ENCODE measurements at regions not wholly inside any gene's neighbourhood (a gene's known extent, or its start where the extent isn't known, plus 50 kb on each side); places are given as distances from the start of the nearest gene placed in this dataset.
"Not testable (repeated sequence)": the region's sequence is repeated elsewhere in the genome, so short reads cannot be mapped to it uniquely, and the experiment has no call there.

GRCh38 chr15:53126144-53126543 is 336.0 kb upstream of the ONECUT1 start:
- no peaks in the 10 kb centered on the region for H4K20me1 ChIP-seq (ENCODE audit: low read depth)
- no peak overlapping the region for H2AFZ ChIP-seq (replicated peaks)
- peaks cover 17% of the 10 kb centered on the region for H3F3A ChIP-seq (ENCODE audit: low read depth)
- no peaks in the 10 kb centered on the region for H3K9me3 ChIP-seq (ENCODE audit: low read depth)
- H3K4me3 ChIP-seq: no peak overlapping the region
- TF ChIP-seq CTCF (IDR thresholded peaks at IDR 0.05) (no peak), EZH2phosphoT487 (IDR thresholded peaks at IDR 0.05) (no peak), EZH2 (IDR thresholded peaks at IDR 0.05) (no peak)
- H3K36me3 ChIP-seq: no peaks in the 10 kb centered on the region
- H3K4me2 ChIP-seq: no peak overlapping the region
- Mint-ChIP-seq H3K4me1 (peaks cover 20% of the 10 kb centered on the region), H3K9me3 (no peaks in the 10 kb centered on the region), H3K27me3 (ENCODE audit: insufficient read depth, low read depth) (no peaks in the 10 kb centered on the region), H3K36me3 (no peaks in the 10 kb centered on the region), H3K4me3 (no peak overlapping the region), H3K27ac (no peak overlapping the region)
- no peak overlapping the region for H3K27ac ChIP-seq
- H3K27me3 ChIP-seq: no peaks in the 10 kb centered on the region
- H3K79me2 ChIP-seq (ENCODE audit: low read depth): no peaks in the 10 kb centered on the region
- DNase-seq (ENCODE audit: low spot score): no peak
- H3K9ac ChIP-seq: no peak overlapping the region
- H3K4me1 ChIP-seq: peaks cover 12% of the 10 kb centered on the region

DNA sequence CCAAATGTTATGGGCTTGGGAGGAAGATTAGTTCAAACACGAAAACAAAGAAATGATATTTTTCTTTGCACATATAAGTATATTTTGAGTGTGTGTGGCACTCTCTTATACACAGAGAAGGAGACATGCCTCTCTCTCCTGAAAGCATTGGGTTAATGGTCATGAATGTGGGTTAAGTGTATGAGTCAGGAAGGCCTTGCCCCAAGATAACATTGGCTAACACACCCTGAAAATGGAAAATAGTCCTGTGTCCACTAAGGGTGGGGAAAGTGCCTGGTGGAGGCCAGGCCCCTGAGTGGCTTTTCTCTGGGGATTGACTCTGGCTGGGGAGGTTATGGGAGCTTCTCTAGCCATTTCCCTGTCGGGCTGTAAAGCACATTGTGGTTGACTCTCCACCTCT is 332.7 kb upstream of the ONECUT1 start:
- Histone ChIP-seq H3K9ac (no peak overlapping the region), H3K4me3 (no peak overlapping the region), H3K27me3 (no peaks in the 10 kb centered on the region), H3K4me2 (no peak overlapping the region), H3K79me2 (ENCODE audit: low read depth) (no peaks in the 10 kb centered on the region), H4K20me1 (ENCODE audit: low read depth) (no peaks in the 10 kb centered on the region), H3K4me1 (no peaks in the 10 kb centered on the region), H3K9me3 (ENCODE audit: low read depth) (no peaks in the 10 kb centered on the region), H3K27ac (no peak overlapping the region), H3K36me3 (no peaks in the 10 kb centered on the region), H3F3A (ENCODE audit: low read depth) (peaks cover 2% of the 10 kb centered on the region), H2AFZ (replicated peaks) (no peak overlapping the region)
- Mint-ChIP-seq H3K9me3 (no peaks in the 10 kb centered on the region), H3K27ac (no peak overlapping the region), H3K4me1 (no peaks in the 10 kb centered on the region), H3K27me3 (ENCODE audit: insufficient read depth, low read depth) (no peaks in the 10 kb centered on the region), H3K4me3 (no peak overlapping the region), H3K36me3 (no peaks in the 10 kb centered on the region)
- no peak for DNase-seq (ENCODE audit: low spot score)
- no peak for TF ChIP-seq EZH2phosphoT487 (IDR thresholded peaks at IDR 0.05)
- TF ChIP-seq CTCF (IDR thresholded peaks at IDR 0.05): no peak
- no peak for TF ChIP-seq EZH2 (IDR thresholded peaks at IDR 0.05)

DNA sequence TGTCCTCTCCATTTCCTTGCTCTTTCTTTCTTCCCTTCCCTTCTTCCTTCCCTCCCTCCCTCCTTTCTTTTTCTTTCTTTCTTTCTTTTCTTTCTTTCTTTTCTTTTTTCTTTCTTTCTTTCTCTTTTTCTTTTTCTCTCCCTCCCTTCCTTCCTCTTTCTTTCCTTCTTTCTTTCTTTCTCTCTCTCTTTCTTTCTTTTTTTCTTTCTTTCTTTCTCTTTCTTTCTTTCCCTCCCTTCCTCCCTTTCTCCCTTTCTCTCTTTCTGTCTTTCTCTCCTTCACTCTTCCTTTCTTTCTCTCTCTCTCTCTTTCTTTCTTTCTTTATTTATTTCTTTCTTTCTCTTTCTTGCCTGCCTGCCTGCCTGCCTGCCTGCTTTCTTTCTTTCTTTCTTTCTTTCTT is 326.8 kb upstream of the ONECUT1 start:
- H3K27me3 ChIP-seq; H3K4me3 ChIP-seq; H3F3A ChIP-seq (ENCODE audit: low read depth); H3K4me1 ChIP-seq; H3K27ac ChIP-seq; DNase-seq (ENCODE audit: low spot score); H3K27me3 Mint-ChIP-seq (ENCODE audit: insufficient read depth, low read depth); H3K4me2 ChIP-seq; H3K79me2 ChIP-seq (ENCODE audit: low read depth); H3K36me3 Mint-ChIP-seq; H2AFZ ChIP-seq (replicated peaks); H3K4me3 Mint-ChIP-seq; H4K20me1 ChIP-seq (ENCODE audit: low read depth); H3K9ac ChIP-seq; H3K27ac Mint-ChIP-seq; H3K9me3 Mint-ChIP-seq; H3K9me3 ChIP-seq (ENCODE audit: low read depth); H3K4me1 Mint-ChIP-seq; H3K36me3 ChIP-seq: not testable (repeated sequence)

DNA sequence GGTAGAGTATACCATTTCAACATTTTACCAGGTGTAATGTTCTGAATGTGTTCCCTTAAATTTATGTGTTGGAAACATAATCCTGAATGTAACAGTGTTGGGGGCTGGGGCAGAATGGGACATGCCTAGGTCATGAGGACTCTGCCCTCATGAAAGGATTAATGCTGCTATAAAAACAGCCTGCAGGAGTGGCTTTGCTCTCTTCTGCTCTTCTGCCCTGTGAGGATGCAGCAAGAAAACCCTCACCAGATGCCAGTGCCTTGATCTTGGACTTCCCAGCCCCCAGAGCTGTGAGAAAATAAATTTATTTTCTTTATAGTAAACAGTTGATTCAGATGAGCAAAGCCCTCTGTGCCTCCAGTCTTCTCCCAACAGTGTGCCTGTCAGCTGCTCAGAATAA is 326.0 kb upstream of the ONECUT1 start:
- no peaks in the 10 kb centered on the region for H3K36me3 Mint-ChIP-seq
- Histone ChIP-seq H3K36me3 (no peaks in the 10 kb centered on the region), H3K4me1 (no peaks in the 10 kb centered on the region), H3K79me2 (ENCODE audit: low read depth) (no peaks in the 10 kb centered on the region), H4K20me1 (ENCODE audit: low read depth) (no peaks in the 10 kb centered on the region), H3K4me3 (no peak overlapping the region), H3F3A (ENCODE audit: low read depth) (no peaks in the 10 kb centered on the region), H3K9me3 (ENCODE audit: low read depth) (no peaks in the 10 kb centered on the region), H3K27me3 (no peaks in the 10 kb centered on the region), H3K9ac (no peak overlapping the region), H3K27ac (no peak overlapping the region), H3K4me2 (no peak overlapping the region), H2AFZ (replicated peaks) (no peak overlapping the region)
- H3K4me1 Mint-ChIP-seq: no peaks in the 10 kb centered on the region
- no peaks in the 10 kb centered on the region for H3K27me3 Mint-ChIP-seq (ENCODE audit: insufficient read depth, low read depth)
- no peak overlapping the region for H3K4me3 Mint-ChIP-seq
- no peak overlapping the region for H3K27ac Mint-ChIP-seq
- no peak for TF ChIP-seq EZH2 (IDR thresholded peaks at IDR 0.05)
- TF ChIP-seq CTCF (IDR thresholded peaks at IDR 0.05): no peak
- no peak for TF ChIP-seq EZH2phosphoT487 (IDR thresholded peaks at IDR 0.05)
- DNase-seq (ENCODE audit: low spot score): no peak
- H3K9me3 Mint-ChIP-seq: no peaks in the 10 kb centered on the region
